NAMALWA (cell line): ENCODE measurements at regions not wholly inside any gene's neighbourhood (a gene's known extent, or its start where the extent isn't known, plus 50 kb on each side); places are given as distances from the start of the nearest gene placed in this dataset.
"Not testable (repeated sequence)": the region's sequence is repeated elsewhere in the genome, so short reads cannot be mapped to it uniquely, and the experiment has no call there.

ENCODE experiments used
- DNase-seq: peaks from one replicate; pipeline ENCODE4 v3.0.0-alpha.2; 2015; ENCODE audit warnings: low spot score

- no peak for DNase-seq
These were observed 56.3 kb upstream of the PRDM9 start for GRCh38 chr5:23451156-23451555.

GRCh38 chr5:23450187-23450586, 57.2 kb upstream of the PRDM9 start:
- no peak for DNase-seq

GRCh38 chr5:23448627-23449026, 58.8 kb upstream of the PRDM9 start:
- DNase-seq, result no peak

GRCh38 chr5:23446424-23446823, 61.0 kb upstream of the PRDM9 start:
- DNase-seq, result no peak

GRCh38 chr5:23445573-23445972, 61.8 kb upstream of the PRDM9 start:
- DNase-seq, result no peak

- DNase-seq, result no peak
These were observed 66.7 kb upstream of the PRDM9 start for GRCh38 chr5:23440703-23441102.

DNA sequence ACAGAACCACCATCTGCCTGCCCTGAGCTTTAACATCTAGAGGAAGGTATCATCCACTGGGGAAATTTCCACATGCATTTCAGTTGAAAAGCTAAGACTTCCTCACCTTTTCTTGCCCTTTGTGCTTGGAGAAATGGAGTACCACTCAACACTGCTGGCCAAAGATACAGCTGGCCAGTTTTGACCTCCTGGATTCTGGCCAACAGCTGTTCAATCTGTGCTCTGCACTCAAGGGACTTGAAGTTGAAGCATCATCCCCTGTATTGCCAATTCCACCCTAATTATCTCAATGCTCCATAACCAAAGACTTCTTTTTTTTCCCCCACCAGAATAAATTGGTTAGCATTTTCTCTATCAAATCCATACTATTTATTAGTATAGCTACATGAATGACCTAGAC, 70.4 kb upstream of the PRDM9 start:
- DNase-seq, result no peak

DNA sequence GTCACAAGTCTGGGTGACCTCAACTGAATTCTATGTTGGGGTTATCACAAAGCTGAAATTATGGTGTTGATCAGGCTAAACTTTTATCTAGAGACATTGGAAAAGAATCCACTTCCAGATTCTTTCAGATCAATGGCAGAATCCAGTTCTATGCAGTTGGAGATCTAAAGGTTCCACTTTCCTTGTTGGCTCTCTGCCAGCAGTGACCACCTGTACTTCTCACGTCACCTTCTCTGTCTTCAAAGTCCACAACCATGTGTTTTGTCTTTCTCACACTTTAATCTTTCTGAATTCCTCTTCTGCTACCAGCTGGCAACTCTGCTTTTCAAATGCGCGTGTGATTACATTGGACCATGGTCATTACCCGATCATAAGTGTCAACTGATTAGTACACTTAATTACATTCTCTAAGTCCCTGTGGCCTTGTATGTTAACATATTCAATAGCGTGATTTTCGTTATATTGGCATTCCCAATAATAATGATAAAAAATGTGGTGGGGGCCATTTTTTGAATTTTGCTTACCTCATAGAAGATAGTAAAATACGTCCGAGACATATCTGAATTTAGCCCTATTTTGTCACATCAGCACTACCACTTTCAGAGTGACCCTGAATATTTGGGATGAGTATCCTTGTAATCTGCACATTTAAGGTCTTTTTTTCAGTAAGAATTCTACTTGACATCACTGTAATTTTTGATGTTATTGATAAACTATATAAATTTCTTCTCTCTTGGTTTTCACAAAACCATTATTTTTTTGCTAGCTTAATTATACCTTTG, 73.7 kb upstream of the PRDM9 start:
- DNase-seq, result no peak

- DNase-seq, result no peak
These were observed 78.7 kb upstream of the PRDM9 start for GRCh38 chr5:23428705-23429104.

GRCh38 chr5:23420214-23420613, 87.2 kb upstream of the PRDM9 start:
- not testable (repeated sequence) for DNase-seq

DNA sequence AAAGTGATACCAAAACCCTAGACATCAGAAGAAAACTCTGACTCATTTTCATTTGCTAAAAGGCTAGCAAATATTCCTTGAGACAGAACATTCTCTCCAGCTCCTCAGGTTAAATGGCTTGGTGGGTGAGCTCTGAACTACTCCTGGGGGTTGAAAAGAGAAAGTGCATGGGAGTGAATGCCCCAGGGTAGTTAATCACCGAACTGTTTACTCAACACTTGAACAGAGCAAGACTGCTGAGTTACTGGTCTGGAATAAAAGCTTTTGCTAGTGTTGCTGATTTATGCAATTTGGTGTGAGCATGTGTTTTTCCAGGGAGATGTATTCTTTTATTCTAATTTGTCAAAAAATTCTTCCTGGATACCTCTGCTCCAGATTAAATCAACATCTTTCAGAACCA, 88.3 kb upstream of the PRDM9 start:
- no peak for DNase-seq

- no peak for DNase-seq
These were observed 94.9 kb upstream of the PRDM9 start for GRCh38 chr5:23412515-23412914.

- no peak for DNase-seq
These were observed 95.4 kb upstream of the PRDM9 start for GRCh38 chr5:23411994-23412393.

- DNase-seq, result no peak
These were observed 96.2 kb upstream of the PRDM9 start for GRCh38 chr5:23411200-23411599.

- DNase-seq, result not testable (repeated sequence)
These were observed 96.6 kb upstream of the PRDM9 start for GRCh38 chr5:23410775-23411174.

- no peak for DNase-seq
These were observed 101.9 kb upstream of the PRDM9 start for GRCh38 chr5:23405316-23406068.

DNA sequence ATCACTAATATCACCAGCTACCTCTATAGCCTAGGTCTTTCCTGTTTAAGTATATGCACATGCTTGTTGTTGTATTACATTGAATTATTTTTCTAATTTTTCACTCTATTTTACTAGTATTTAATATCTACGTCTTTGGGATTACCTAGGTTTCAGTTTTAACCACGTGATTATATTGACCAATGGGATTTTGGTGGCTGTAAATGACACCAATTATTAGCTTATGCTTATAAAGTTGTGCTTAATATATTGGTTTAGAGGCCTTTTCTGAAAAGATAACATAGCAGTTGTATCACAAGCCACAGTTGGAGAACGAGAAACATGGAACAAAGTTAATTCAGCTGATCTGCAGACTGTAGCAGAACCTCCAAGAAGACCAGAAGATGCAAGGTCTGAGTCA, 104.8 kb upstream of the PRDM9 start:
- DNase-seq, result no peak

- no peak for DNase-seq
These were observed 106.5 kb upstream of the PRDM9 start for GRCh38 chr5:23400951-23401350.

DNA sequence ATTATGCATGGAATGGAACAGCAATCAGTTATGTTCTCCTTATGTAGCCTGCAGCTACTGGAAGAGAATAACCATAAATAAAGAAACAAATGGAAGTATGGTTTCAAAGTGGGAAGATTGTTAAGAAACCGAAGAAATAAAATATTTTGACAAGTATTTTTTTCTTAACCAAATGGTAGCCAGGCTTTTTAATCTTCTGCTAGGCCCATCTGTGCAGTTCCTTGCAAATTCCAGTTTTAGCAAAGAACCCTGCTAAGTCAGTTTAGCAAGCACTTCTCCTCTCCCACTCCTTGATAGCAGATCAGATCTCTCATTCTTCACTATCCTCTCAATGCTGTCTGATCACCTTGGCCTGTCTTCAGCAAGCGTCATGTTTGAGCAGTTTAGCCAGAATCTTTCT, 111.1 kb upstream of the PRDM9 start:
- DNase-seq, result no peak

DNA sequence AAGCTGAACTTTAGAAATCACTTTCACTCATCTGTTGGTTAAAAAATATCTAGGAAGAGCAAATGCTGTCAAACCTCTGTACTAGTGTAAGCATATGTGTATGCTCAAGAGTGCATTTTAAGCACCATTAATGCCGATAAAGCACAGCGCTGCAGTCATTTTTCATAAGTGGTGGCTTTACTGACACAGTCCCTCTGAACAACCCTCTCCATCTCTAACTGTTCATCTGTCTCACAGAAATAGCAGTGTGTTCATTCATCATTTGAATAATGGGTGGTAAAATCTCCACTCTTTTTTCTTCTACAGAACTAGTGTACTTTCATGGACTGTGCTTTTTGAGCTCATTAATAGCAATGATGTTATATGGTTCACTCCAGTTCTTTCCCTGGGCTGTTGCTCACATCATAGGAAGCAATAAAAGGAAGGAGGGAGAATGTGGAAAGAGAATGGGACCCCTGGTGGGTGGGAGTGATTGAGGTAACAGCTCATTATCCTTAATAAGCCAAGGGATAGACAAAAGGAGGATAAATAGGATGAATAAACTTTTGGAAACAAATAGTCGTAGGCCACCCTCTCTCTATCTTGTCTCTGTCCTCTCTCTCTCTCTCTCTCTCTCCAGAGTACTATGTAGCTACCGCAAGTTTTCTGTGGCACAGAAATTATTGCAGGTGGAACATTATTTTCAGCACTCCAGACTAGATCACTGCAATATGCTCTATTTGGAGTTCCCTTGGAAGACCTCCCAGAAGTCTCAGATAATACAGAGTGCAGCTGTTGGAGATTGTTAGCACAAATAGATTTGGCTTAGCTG, 117.9 kb upstream of the PRDM9 start:
- DNase-seq, result no peak

- DNase-seq, result no peak
These were observed 122.4 kb upstream of the PRDM9 start for GRCh38 chr5:23385036-23385435.

- DNase-seq, result no peak
These were observed 135.2 kb upstream of the PRDM9 start for GRCh38 chr5:23372177-23372576.

- DNase-seq, result no peak
These were observed 139.0 kb upstream of the PRDM9 start for GRCh38 chr5:23368393-23368792.
